C1 segment of cervical spinal cord (tissue), 14 donors: ENCODE measurements at regions not wholly inside any gene's neighbourhood (a gene's known extent, or its start where the extent isn't known, plus 50 kb on each side); places are given as distances from the start of the nearest gene placed in this dataset.
"Not testable (repeated sequence)": the region's sequence is repeated elsewhere in the genome, so short reads cannot be mapped to it uniquely, and the experiment has no call there.

ENCODE experiments used
- DNase-seq, 14 donors: peaks; one replicate each; lab custom pipeline; 2025; lab: John Stamatoyannopoulos, UW

DNA sequence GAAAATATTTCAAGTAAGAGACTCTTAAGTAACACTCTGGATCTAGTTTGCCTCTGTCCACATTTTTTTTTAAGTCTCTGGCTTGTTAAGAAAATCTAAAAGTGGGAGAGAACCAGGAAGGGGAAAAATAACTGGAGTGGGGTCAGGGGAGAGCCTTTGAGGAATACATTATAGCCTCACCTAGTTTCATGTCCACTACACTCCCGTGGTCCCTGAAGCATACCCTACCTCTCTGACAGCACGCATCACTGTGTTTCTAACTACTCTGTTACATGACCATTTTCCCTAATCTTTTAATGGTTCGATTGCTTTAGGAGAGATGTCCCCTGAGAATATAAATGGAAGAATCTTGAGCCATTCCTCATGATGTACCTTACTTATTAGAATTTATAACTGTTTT, 318.3 kb downstream of the TMEM167A start:
- no peak for DNase-seq

DNA sequence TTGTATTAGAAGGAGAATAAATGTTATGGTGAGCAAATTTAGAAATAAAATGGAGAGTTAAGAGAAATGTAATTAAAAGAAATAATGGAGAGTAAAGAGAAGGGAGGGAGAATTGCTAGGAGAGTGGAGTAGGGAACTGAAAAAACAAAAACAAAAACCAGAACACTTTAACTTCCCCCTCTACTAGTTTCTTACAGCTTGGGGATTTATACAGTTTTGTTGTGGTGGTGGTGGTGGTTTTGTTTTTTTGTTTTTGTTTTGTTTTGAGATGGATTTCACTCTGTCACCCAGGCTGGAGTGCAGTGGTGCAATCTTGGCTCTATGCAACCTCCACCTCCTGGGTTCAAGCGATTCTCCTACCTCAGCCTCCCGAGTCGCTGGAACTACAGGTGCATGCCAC, 322.4 kb downstream of the TMEM167A start:
- no peak for DNase-seq

- no peak for DNase-seq
These were observed 323.0 kb downstream of the TMEM167A start for GRCh38 chr5:82754036-82754746.

DNA sequence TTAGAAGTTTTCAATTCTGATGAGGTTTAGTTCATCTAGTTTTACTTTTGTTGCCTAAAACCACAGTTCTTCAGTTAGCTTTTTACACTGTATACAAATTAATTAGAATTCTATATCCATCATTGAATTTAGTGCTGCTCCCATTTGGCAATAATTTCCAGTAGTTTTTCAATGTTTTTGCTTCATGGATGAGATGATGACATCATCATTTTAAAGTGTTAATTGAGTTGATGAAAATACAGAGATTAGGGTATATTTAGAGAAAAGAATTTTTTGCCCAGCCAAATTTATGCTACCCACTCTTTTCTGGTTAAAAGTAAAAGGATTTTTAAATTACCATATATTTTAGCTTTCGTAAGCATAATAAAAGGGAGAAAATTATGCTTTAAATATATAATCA, 323.8 kb downstream of the TMEM167A start:
- DNase-seq, result no peak

DNA sequence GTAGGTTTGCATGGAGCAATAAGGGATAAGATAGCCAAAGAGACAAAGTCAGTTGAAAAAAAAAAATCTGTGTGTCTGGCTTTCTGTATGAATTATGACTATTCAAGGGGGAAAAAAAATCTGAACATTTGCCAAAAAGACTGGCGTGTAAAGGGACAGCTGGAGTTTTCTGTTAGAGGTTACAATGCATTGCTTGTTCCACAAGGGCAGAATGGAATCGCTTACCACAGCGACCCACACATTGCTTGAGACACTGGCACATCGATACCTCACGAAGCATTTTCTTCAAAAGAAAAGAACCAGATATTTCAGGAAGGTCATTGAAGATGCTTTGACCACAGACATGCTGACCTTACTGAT, 327.8 kb downstream of the TMEM167A start:
- DNase-seq, result peak in 3 of 14 donors; percentile 2 to 27 (median 8)

DNA sequence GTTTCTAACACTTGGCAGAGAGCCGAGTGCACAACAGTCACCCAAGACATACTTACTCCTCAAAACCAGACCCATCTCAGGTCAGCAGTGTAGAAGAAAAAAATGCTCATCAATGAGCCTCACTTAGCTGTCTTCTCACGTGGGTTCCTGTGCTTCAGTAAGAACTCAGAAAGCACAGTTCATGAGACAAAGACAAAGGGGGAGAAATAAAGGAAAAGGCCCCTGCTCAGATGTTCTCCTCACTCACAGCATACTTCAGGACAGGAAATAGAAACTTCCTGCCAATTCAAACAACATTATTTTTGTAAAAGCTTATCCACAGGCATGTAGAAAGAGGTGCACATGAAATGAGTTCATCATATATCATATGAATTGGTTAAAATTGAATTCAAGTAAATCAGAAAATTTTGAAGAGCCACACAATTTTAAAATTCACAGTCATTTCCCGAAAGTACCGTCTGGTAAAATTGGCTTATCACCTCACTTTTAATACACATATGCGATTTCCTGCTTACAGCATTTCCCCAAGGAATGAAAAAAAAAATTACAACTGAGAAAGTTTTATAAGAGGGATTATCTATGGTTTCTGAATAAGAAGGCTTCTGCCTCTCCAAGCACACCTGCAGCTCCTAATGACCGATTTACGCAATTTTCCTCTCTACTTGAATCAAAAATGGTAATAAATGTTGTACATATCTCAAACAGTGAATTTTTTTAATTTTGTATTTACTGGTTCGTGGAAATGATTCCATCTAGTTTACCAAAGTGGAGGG, 328.3 kb downstream of the TMEM167A start:
- DNase-seq, result no peak

GRCh38 chr5:82747986-82748385, 329.2 kb downstream of the TMEM167A start:
- DNase-seq, result no peak

GRCh38 chr5:82745016-82745415, 332.2 kb downstream of the TMEM167A start:
- no peak for DNase-seq

GRCh38 chr5:82738681-82739269, 338.4 kb downstream of the TMEM167A start:
- DNase-seq, result no peak

- no peak for DNase-seq
These were observed 341.9 kb downstream of the TMEM167A start for GRCh38 chr5:82735160-82735789.

- no peak for DNase-seq
These were observed 342.8 kb downstream of the TMEM167A start for GRCh38 chr5:82734347-82734746.

- no peak for DNase-seq
These were observed 346.3 kb downstream of the TMEM167A start for GRCh38 chr5:82730913-82731312.

- no peak for DNase-seq
These were observed 348.1 kb downstream of the TMEM167A start for GRCh38 chr5:82728926-82729702.

- DNase-seq, result no peak
These were observed 354.0 kb downstream of the TMEM167A start for GRCh38 chr5:82723168-82723567.

DNA sequence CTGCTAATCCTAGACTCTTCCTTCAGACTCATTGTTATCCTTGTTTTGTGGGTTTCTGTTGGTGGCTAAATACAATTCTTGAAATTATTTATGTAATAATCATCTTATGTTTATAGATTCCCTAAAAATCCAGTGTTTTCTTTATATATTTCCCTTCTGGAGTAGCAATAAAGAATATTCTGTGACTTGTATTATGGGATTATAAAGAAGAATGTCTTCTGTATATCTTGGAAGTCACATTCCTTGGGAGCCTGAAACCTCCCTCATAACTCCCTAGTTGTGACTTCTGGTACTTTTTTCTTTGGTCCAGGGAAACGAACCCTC, 356.1 kb downstream of the TMEM167A start:
- DNase-seq, result no peak

DNA sequence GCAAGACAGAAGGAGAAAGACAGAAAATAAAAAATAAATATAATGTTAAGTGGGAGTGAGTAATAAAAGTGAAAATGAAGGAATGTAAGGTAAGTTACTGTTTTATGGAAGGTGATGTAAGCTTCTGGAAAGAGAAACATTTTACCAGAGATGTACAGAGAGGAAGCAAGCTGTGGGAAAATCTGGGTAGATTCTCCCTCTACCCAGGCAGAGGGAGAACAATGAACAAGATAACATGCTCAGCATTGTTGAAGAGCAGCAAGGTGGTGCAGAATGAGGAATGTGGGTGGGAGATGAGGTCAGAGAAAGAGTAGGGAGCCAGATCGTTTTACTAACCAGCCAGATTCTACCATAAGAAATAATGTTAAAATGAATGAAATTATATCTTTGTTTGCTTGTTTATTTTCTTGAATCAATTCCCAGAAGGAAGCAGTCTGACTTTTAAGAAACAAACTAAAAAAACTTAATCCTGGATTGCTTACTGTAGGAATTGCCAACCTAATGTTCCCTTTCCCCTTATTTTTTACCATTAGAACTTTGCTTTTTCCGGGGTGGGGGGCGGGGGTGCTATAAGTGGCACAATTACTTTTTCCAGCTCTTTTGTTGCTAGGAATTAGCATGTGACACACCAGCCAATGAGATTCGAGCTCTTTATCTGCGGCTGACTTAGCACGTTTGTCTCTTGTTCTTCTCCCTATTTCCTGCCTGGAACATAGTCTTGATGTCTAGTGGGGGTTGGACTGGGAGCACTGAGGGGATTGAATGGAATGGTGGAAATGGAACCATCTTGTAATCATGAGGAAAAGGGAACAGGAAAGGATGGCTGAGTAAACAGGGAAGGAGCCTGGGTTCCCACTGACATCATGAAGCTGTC, 356.7 kb downstream of the TMEM167A start:
- DNase-seq, result no peak

DNA sequence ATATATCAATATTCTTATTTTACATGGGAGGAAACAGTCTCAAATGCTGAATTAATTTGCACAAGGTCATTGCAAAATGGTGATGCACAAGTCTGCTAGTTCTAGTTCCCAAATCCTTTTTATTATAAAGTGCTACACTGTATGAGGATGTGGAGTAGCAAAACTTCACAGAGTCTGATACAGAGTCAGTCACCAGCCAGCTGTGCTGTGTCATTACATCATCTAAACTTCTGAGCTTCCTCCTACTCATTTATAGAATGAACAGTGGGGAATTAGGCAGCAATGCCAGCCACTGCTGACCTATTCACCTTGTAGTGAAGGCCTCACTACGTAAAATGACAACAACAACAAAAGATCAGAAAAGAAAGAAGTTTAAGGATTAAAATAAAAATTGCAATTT, 357.8 kb downstream of the TMEM167A start:
- no peak for DNase-seq

DNA sequence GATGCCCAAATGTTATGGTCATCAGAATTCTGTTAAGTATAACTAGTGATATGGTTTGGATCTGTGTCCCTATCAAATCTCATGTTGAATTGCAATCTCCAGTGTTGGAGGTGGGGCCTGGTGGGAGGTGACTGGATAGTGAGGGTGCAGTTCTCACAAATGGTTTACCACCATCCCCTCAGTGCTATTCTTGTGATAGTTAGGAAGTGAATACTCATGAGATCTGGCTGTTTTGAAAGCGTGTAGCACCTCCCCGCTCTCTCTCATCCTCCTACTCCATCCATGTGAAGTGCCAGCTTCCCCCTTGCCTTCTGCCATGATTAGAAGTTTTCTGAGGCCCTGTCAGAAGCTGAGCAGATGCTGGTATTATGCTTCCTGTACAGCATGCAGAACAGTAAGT, 359.5 kb downstream of the TMEM167A start:
- DNase-seq, result no peak

GRCh38 chr5:82714732-82715131, 362.5 kb downstream of the TMEM167A start:
- DNase-seq, result not testable (repeated sequence)

DNA sequence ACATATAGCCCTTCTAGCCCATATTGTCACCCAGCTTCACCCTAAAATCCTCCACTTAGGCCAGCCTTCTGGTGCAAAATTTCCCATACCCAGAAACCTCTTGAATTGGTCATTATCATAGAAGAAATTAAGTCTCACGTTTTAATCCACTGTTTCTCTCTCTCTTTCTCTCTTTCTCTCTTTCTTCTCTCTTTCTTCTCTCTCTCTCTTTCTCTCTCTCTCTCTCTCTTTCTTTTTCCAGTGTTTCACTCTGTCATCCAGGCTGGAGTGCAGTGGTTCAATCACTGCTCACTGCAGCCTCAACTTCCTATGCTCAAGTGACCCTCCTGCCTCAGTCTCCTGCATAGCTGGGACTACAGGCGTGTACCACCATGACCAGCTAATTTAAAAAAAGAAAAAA, 363.4 kb downstream of the TMEM167A start:
- no peak for DNase-seq

DNA sequence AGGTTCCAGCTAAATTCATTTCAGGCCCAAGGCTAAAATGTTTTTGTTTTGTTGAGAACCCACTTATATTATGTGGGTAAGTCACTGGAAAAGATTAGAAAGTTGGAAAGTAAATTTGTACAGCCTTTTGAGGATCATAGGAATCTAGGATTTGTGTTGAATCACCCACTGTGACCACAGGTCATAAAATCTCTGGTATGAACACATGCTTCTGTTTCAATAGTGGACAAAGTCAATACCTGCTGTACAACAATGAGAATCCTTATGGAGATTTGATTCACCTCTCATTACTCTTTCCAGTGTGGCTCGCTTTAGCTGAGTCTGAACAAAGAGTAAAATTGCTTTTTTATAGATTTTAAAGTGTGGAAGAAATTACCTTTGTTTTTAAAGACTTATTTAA, 369.5 kb downstream of the TMEM167A start:
- DNase-seq, result no peak
